ENCODE measurements at regions not wholly inside any gene's neighbourhood (a gene's known extent, or its start where the extent isn't known, plus 50 kb on each side); places are given as distances from the start of the nearest gene placed in this dataset.

DNA sequence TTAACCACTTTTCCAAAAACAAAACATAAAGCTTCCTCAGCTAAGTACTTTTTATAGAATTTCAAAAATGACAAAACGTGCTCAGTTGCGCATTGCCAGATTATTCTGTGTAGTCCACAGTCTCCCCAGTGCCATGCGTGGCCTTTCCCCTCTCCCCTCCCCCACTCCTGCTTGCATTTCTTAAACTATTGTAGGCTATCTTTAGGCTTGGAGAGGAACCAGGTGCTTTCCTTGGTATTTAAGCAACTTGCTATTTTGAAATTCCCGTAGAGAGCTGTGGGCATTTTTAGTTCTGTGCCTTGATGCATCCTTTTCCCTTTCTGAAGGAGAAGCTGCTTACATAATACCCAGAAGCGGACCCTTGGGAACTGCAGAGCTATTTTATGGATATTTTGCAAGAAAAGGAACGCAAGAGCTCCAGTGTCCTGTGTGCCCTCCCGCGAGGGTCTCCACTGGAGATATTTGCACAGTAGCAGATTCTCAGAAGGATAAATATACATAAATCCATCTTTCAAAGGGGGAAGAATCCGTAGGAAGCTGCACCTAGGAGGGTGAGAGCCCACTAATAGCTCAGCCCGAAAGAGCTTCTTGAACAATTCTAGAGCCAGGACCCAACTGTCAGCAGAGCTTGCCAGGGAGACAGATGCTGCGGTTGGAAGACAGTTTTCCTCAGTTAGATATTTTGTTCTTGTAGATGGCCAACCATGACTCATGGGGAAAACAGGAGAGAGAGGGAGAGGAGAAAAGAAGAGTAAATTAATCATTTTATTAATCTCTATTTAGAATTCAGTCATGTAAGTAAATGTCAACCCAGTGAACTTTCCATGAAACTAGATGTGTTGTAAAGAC lies 1298.3 kb upstream of the WWC1 start:
- Mint-ChIP-seq H3K27me3 (ENCODE audit: low read depth in 3 of 3) (peaks cover 1 to 5% (median 3%) of the 10 kb centered on the region in 3 donors), H3K27ac (peak overlapping the region in 1 of 7 donors; percentile 3), H3K36me3 (no peaks in the 10 kb centered on the region), H3K4me1 (no peaks in the 10 kb centered on the region), H3K4me3 (no peak overlapping the region), H3K9me3 (peaks cover 0 to 5% (median 0%) of the 10 kb centered on the region in 7 donors)
- no peak overlapping the region for H3K4me3 ChIP-seq (replicated peaks in 1 of 3; ENCODE audit: low read depth in 2 of 3, low read length in 3 of 3)
- no peak overlapping the region for H3K4me2 ChIP-seq (replicated peaks; ENCODE audit: extremely low read depth, low read length, poor library complexity, severe bottlenecking)
- H3K27me3 ChIP-seq (ENCODE audit: control insufficient read depth in 2 of 2, insufficient read depth in 2 of 2, low read length in 2 of 2) = no peaks in the 10 kb centered on the region
- no peaks in the 10 kb centered on the region for H3K4me1 ChIP-seq (ENCODE audit: control insufficient read depth in 1 of 2, insufficient read depth in 2 of 2, low read length in 2 of 2)
- no peak overlapping the region for H2AFZ ChIP-seq (ENCODE audit: insufficient read depth, low read depth, low read length, poor library complexity, severe bottlenecking)
- no peak overlapping the region for H3K9ac ChIP-seq (ENCODE audit: insufficient read depth, low read length, poor library complexity, severe bottlenecking)
- WGBS (ENCODE audit: insufficient coverage) = 69% methylated on average over 5 of the region's 11 CpGs
- no peaks in the 10 kb centered on the region for H3K79me2 ChIP-seq (ENCODE audit: insufficient read depth, low read length)
- intact Hi-C loops (cut with micrococcal nuclease) = no loop called here
- H3K36me3 ChIP-seq (replicated peaks in 1 of 2; ENCODE audit: control insufficient read depth in 1 of 2, insufficient read depth in 2 of 2, low read length in 2 of 2) = no peaks in the 10 kb centered on the region
- no peaks in the 10 kb centered on the region for H3K9me3 ChIP-seq (replicated peaks in 1 of 2; ENCODE audit: control insufficient read depth in 1 of 2, insufficient read depth in 1 of 2, low read length in 2 of 2)
- DNase-seq = no peak
- no peaks in the 10 kb centered on the region for H4K20me1 ChIP-seq (ENCODE audit: insufficient read depth, low read length)
- TF ChIP-seq, protein P1, sequence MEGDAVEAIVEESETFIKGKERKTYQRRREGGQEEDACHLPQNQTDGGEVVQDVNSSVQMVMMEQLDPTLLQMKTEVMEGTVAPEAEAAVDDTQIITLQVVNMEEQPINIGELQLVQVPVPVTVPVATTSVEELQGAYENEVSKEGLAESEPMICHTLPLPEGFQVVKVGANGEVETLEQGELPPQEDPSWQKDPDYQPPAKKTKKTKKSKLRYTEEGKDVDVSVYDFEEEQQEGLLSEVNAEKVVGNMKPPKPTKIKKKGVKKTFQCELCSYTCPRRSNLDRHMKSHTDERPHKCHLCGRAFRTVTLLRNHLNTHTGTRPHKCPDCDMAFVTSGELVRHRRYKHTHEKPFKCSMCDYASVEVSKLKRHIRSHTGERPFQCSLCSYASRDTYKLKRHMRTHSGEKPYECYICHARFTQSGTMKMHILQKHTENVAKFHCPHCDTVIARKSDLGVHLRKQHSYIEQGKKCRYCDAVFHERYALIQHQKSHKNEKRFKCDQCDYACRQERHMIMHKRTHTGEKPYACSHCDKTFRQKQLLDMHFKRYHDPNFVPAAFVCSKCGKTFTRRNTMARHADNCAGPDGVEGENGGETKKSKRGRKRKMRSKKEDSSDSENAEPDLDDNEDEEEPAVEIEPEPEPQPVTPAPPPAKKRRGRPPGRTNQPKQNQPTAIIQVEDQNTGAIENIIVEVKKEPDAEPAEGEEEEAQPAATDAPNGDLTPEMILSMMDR (IDR thresholded peaks at IDR 0.05) = no peak
- H3K27ac ChIP-seq (ENCODE audit: low read depth in 1 of 2, low read length in 2 of 2) = no peak overlapping the region

GRCh38 chr5:166994226-166994625 lies 1297.2 kb upstream of the WWC1 start:
- no peaks in the 10 kb centered on the region for H3K27me3 ChIP-seq (ENCODE audit: control insufficient read depth in 2 of 2, insufficient read depth in 2 of 2, low read length in 2 of 2)
- H4K20me1 ChIP-seq (ENCODE audit: insufficient read depth, low read length) = no peaks in the 10 kb centered on the region
- DNase-seq = no peak
- 86% methylated on average over 1 of the region's 3 CpGs for WGBS (ENCODE audit: insufficient coverage)
- H3K27ac ChIP-seq (ENCODE audit: low read depth in 1 of 2, low read length in 2 of 2) = no peak overlapping the region
- no peak overlapping the region for H3K4me2 ChIP-seq (replicated peaks; ENCODE audit: extremely low read depth, low read length, poor library complexity, severe bottlenecking)
- intact Hi-C loops (cut with micrococcal nuclease) = no loop called here
- Mint-ChIP-seq H3K9me3 (peaks cover 0 to 5% (median 0%) of the 10 kb centered on the region in 7 donors), H3K27ac (no peak overlapping the region), H3K4me3 (no peak overlapping the region), H3K27me3 (ENCODE audit: low read depth in 3 of 3) (peaks cover 0 to 5% (median 2%) of the 10 kb centered on the region in 3 donors), H3K4me1 (no peaks in the 10 kb centered on the region), H3K36me3 (no peaks in the 10 kb centered on the region)
- no peaks in the 10 kb centered on the region for H3K36me3 ChIP-seq (replicated peaks in 1 of 2; ENCODE audit: control insufficient read depth in 1 of 2, insufficient read depth in 2 of 2, low read length in 2 of 2)
- no peaks in the 10 kb centered on the region for H3K4me1 ChIP-seq (ENCODE audit: control insufficient read depth in 1 of 2, insufficient read depth in 2 of 2, low read length in 2 of 2)
- no peaks in the 10 kb centered on the region for H3K9me3 ChIP-seq (replicated peaks in 1 of 2; ENCODE audit: control insufficient read depth in 1 of 2, insufficient read depth in 1 of 2, low read length in 2 of 2)
- TF ChIP-seq, protein P1 (IDR thresholded peaks at IDR 0.05) = no peak
- H3K9ac ChIP-seq (ENCODE audit: insufficient read depth, low read length, poor library complexity, severe bottlenecking) = no peak overlapping the region
- H2AFZ ChIP-seq (ENCODE audit: insufficient read depth, low read depth, low read length, poor library complexity, severe bottlenecking) = no peak overlapping the region
- H3K79me2 ChIP-seq (ENCODE audit: insufficient read depth, low read length) = no peaks in the 10 kb centered on the region
- no peak overlapping the region for H3K4me3 ChIP-seq (replicated peaks in 1 of 3; ENCODE audit: low read depth in 2 of 3, low read length in 3 of 3)

Data from CD14-positive monocyte (primary cell).